ENCODE measurements at regions not wholly inside any gene's neighbourhood (a gene's known extent, or its start where the extent isn't known, plus 50 kb on each side); places are given as distances from the start of the nearest gene placed in this dataset.

DNA sequence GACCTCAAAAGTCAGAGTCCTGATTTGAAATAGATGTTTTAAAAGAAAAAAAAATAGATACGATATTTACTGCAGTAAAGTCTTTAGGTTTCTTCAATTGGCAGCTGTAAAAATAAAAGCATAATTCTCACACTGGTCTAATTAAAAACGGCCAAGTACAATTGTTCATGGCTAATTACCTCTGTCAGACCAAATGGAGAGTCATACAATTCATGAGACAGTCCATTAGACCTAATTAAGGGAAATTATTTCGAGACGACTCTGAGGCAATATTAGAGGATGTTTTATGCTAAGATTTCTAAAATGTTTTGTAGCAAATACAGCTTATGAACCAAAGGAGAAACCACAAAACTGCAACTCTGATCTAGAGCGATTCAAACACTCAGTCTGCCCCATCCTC lies 131.3 kb downstream of the PHLDA1 start:
- H3K27ac ChIP-seq (ENCODE audit: low read length): no peak overlapping the region

DNA sequence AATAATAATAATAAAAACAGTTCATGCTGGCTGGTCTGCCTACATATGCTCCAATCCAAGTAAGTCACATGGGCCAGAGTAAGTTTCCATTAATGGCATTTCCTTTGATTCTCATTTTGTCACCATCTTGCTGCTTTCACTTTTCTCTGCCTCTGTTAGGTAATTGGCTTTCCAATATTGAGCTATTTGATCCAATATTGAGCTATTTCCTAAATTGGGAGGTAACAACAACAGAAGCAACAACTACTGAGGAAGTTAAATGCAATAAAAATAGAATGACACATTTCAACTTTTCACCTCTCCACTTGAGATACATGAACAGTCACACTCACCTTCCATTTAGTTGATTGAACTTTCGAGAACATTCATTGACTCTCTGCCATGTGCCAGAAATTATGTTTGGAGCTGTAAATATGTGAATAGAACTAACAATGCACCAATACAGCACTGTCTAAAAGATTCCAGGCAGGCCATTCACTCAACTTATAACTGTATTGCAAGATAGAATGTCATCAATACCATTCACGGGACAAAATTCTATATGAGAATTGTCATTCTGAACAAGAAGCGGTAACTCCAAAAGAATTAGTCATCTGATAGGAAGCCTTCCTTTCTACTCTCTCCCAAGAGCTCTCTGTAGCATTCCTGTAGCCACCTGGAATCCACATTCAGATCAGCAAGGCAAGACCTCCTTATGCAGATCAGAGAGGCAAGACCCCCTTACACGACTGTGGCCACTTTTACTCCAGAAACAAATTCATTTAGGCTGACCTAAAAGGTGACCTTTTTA lies 136.4 kb downstream of the PHLDA1 start:
- no peaks in the 10 kb centered on the region for H3F3A ChIP-seq (ENCODE audit: insufficient read depth, low read length, poor library complexity, severe bottlenecking)
- H4K20me1 ChIP-seq (ENCODE audit: insufficient read depth): no peaks in the 10 kb centered on the region
- no peaks in the 10 kb centered on the region for H3K9me2 ChIP-seq (ENCODE audit: insufficient read depth, low read length)
- no peak overlapping the region for H3K27ac ChIP-seq (ENCODE audit: low read length)
- TF ChIP-seq MXI1 (conservative IDR thresholded peaks at IDR 0.05; ENCODE audit: poor library complexity, severe bottlenecking): no peak
- no peak for TF ChIP-seq EZH2 (IDR thresholded peaks at IDR 0.05; ENCODE audit: borderline replicate concordance, insufficient read depth, low read length, poor library complexity, severe bottlenecking)
- no peak for TF ChIP-seq CTCF (IDR thresholded peaks at IDR 0.05; ENCODE audit: poor library complexity, severe bottlenecking)
- TF ChIP-seq RAD21 (conservative IDR thresholded peaks at IDR 0.05): no peak
- TF ChIP-seq REST (IDR thresholded peaks at IDR 0.05; ENCODE audit: borderline replicate concordance): no peak
- TF ChIP-seq POLR2AphosphoS5 (IDR thresholded peaks at IDR 0.05): no peak
- no peak for TF ChIP-seq EP300 (conservative IDR thresholded peaks at IDR 0.05; ENCODE audit: poor library complexity, severe bottlenecking)
- no peak for TF ChIP-seq TAF1 (IDR thresholded peaks at IDR 0.05; ENCODE audit: low read depth)
- TF ChIP-seq SMC3 (conservative IDR thresholded peaks at IDR 0.05; ENCODE audit: poor library complexity): no peak
- H3K36me3 ChIP-seq (ENCODE audit: insufficient read depth, low read length): no peaks in the 10 kb centered on the region
- H3K9me3 ChIP-seq (ENCODE audit: low read length): no peaks in the 10 kb centered on the region
- H2AFZ ChIP-seq (ENCODE audit: low read depth, low read length): no peak overlapping the region
- H3K79me2 ChIP-seq (replicated peaks; ENCODE audit: insufficient read depth, low read length): no peaks in the 10 kb centered on the region
- no peak overlapping the region for H3K9ac ChIP-seq (ENCODE audit: low read length)
- H3K4me2 ChIP-seq (ENCODE audit: low read length): no peak overlapping the region
- H3K4me3 ChIP-seq (ENCODE audit: low read length): no peak overlapping the region
- no peaks in the 10 kb centered on the region for H3K27me3 ChIP-seq (ENCODE audit: insufficient read depth, low read depth, low read length)

More for the DNA sequence above, 131.3 kb downstream of the PHLDA1 start:
- H3K9ac ChIP-seq (ENCODE audit: low read length): no peak overlapping the region
- H3K27me3 ChIP-seq (ENCODE audit: insufficient read depth, low read depth, low read length): no peaks in the 10 kb centered on the region
- no peak overlapping the region for H2AFZ ChIP-seq (ENCODE audit: low read depth, low read length)
- H3K4me3 ChIP-seq (ENCODE audit: low read length): no peak overlapping the region
- H3K4me2 ChIP-seq (ENCODE audit: low read length): no peak overlapping the region
- H3K79me2 ChIP-seq (replicated peaks; ENCODE audit: insufficient read depth, low read length): no peaks in the 10 kb centered on the region
- H3K9me2 ChIP-seq (ENCODE audit: insufficient read depth, low read length): no peaks in the 10 kb centered on the region
- no peaks in the 10 kb centered on the region for H3K36me3 ChIP-seq (ENCODE audit: insufficient read depth, low read length)
- no peaks in the 10 kb centered on the region for H3F3A ChIP-seq (ENCODE audit: insufficient read depth, low read length, poor library complexity, severe bottlenecking)
- no peaks in the 10 kb centered on the region for H4K20me1 ChIP-seq (ENCODE audit: insufficient read depth)
- no peak for TF ChIP-seq TAF1 (IDR thresholded peaks at IDR 0.05; ENCODE audit: low read depth)
- no peaks in the 10 kb centered on the region for H3K9me3 ChIP-seq (ENCODE audit: low read length)

Measured in neural cell (in vitro differentiated cells).